Activated effector memory CD4-positive, alpha-beta T cell treated with Interleukin-2 at 50 U/mL for 16 hours (primary cell): ENCODE measurements at regions not wholly inside any gene's neighbourhood (a gene's known extent, or its start where the extent isn't known, plus 50 kb on each side); places are given as distances from the start of the nearest gene placed in this dataset.

ENCODE experiments used
- DNase-seq: peaks from one replicate; pipeline ENCODE4 v3.0.0-alpha.2; 2020

DNA sequence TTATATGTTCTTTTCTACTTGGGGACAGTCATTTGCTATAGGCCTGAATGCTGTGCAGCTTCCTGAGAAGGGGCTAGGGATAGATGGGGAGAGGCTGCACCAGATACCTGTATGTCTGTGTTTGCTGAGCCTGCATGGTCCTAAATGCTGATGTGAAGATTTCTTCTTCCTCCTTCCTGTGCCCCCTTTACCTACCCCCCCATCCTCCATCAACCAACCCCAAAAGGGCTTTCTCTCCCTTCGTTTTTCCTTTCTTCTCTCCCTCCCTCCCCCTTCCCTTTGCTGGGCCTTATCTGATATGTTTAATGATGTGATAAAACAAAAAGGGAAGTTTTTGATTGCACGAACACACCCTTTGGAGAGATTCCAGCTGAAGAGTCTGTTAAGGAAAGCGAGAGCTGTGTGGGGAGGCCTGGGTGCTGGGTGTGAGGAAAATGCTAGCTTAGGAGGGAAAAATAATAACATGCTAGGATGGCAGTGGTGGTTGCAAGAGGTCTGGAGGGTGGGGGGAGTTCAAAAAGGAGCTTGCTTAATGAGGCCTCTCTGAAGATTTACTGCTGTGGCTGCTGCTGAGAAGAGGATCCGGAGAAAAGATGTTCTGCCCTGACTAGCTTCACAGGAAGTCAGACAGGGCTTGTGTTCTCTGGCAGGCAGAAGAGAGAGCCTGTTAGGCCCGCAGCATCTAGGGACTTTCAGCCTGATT, 101.8 kb downstream of the SAMD9 start:
- DNase-seq, result no peak

DNA sequence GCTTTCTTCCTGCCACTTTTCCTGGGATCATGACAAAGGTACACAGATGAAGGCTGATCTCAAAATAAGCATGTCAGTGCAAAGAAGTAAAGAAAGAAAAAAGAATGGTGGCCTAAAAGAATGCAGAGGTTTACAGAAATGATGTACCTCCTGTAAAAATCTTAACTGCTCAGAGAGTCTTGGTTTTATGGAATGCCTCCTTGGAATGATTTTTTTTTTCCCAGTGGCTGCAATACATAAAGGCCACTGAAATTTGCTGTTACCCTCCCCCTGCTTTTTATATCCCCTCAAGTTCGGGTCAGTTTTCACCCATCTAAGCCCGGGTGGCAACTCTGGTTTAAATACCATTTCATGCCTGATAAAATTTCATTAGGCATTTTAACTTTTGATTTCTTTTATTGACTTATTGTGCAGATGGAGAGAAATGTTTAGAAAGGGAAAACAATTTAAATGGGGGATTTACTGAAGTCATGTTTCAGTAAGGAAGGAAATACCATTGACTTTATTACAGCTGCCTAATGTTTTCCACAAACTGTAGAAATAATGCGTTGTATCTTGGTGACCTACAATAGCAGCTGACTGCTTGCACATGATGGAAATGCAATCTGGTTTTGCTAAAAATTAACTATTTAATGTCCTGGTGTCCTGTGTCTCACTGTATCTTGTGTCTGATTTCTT, 102.5 kb downstream of the SAMD9 start:
- no peak for DNase-seq

DNA sequence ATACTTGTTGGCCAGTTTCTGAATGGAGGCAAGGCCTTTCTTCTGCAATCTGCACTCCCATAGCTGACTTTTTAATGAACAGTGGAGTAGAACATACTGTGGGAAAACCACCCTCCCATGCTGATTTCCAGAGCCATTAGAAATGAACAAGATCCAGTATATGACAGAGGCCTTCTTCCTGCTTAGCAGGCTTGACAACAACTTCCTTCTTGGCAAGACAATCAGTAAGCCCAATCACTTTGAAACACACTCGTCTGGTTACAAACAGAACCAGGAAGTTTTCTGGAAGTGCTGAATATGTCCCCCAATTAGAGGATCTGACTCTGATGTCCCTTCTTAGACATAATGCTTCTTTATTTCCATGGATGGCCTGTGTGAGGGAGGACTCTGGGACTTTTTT, 103.4 kb downstream of the SAMD9 start:
- DNase-seq, result no peak

DNA sequence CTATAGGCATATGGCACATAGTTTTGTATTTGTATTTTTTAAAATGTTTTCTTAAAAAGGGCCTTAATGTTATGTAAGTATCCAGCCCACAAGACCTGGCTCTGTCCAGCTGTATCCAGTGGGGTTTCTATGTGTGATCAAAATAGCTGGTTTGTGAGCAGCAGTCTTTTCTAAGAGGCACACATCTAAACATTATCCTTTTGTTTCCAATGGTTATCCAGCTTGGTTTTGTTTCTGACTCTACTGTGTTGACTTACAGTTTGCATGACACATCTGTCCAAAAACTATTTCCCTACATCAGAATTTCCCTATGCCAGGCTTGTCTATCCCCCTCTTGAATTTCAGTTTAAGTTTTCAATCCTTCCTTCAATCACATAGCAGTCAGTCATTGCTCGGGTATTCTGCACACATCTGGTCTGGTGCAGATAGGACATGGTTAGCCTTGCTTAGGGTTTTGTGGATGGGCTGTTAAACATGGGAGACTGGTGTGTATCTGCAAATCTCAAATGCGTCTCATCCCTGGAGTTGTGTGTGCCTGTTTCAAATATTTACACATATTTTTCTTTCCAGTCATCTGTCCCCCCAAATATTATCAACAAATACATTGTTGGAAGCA, 104.2 kb downstream of the SAMD9 start:
- DNase-seq, result no peak

DNA sequence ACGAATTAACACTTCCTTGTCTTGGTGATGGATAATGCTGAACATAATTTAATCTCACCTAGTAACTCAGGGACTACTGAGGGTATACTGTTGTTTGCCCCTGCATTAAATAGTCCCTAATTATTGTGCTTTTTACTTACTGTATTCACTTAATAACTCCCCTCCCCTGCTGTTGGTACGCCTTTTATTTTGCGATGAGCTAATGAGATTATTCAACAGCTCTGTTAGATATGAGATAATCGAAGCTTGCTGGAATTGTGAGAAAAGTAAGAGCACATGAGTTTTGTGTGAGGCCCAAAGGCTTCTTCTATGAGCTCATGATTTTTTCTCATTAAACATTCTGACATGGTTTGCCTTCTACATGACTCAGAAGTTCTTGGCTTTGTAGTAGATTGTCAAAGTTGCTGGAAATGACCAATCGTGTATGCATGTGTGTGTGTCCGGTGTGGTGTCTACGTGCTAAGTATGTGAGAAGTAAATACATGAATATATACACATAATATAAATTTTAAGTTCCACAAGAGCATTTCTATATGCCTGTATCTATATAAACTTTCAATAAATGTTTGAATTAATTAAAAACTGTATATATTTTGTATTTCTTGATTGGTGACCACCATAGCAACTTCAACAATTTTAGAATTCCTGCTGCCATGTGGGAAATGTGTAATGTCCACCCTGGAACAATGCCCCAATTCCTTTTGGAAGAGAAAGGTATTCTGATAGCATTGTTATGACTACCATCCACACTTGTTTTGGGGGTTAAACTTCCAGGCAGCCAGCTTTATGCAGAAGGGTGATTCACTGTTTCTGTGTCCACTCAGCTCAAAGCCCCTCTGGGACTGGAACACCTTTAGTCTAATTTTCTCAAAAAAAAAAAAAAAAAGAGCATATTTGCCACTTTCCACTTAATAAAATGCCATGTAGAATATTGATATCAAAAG, 106.2 kb downstream of the SAMD9 start:
- DNase-seq, result no peak

DNA sequence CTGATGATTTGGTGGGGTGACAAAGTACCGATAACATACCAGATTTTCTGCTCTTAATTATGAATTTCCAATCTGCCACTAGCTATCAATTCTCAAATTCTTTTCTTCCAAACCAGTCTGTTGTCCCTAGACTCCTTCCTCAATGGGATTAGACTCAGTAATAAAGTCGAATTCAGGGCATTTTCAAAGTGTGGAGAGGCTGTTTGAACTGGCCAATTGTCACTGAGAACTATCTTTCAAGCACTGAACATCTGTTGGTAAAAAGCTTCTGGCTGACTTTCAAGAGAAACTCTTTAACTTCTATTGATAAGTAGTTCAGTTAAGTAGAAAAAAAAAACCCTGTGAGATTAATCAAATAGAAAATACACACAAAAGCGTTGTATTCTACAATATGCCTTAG, 108.9 kb downstream of the SAMD9 start:
- DNase-seq, result no peak

DNA sequence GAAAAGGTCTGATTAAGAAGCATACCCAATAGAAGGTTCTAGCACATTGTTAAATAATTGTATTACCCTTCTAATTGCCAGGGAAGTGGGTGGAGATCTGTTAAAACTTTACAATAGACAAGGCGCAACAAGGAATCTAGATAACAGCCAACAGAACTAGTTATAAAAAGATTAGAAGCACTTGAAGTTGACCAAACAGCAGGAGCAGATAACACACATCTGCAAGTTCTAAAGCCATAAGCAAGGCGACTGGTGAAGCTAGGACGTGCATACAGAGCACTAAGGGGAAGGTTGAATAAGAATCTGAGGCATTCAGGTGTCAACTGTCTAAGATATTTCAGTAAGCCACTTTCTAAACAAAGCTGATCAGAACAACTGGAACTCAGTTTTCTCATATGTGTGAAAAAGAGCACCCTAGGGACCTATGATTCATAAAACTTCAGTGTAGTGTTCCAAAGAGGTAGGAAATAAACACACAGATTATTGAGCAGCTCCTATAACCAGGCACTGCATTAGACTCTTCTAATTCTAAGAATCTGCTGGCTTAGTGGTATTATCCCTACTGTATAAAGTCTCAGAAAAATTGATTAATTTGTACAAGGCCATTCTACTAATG, 111.2 kb downstream of the SAMD9 start:
- no peak for DNase-seq

DNA sequence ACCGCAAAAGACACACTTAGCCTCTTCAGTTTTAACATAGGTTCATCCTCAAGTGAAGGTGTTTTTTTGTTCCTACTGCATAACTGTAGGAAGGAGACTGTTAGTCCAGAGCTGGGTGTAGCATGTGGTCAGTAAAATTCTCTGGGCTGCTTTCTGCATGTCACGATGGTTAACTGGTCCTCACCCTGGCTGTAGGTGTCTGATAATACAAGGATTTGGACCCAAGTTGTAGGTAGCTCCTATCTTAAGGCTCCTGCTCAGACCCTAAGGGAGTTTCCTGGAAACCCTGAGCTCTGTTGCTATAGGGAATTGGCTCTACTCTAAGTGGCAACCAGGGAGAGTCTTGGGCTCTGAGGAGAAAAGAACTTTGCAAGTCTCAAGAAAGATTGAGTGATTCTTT, 112.9 kb downstream of the SAMD9 start:
- no peak for DNase-seq

DNA sequence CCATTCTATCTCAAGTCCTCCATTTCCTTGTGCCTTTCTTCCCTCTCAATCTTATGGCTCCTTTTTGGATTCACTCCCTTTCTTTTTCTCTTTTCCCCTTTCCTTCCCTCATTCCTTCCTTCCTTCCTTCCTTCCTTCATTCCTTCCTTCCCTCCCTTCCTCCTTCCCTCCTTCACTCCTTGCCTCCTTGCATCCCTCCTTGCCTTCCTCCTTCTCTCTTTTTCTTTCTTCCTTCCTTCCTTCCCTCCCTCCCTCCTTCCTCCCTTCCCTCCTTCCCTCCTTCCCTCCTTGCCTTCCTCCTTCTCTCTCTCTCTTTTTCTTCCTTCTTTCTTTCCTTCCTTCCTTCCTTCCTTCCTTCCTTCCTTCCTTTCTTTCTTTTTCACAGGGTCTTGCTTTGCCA, 120.1 kb downstream of the SAMD9 start:
- DNase-seq, result no peak

DNA sequence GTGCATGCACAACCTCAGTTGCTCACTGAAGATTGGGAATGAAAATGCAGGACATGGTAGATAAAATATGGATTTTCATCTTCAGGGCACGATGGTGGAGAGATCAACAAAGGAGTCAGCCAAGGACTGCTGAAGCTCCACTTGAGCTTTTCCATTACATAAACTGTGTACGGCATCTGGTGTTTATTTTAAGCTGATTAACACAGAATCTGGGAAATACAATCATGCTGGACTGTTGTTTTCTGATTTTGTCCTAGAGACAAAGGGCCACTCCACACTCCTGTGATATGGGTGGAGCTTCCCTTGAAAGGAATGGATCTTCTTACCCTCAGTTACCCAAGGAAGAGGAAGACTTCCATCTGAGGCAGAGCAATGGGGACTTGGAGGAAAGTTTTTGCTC, 120.6 kb downstream of the SAMD9 start:
- no peak for DNase-seq

DNA sequence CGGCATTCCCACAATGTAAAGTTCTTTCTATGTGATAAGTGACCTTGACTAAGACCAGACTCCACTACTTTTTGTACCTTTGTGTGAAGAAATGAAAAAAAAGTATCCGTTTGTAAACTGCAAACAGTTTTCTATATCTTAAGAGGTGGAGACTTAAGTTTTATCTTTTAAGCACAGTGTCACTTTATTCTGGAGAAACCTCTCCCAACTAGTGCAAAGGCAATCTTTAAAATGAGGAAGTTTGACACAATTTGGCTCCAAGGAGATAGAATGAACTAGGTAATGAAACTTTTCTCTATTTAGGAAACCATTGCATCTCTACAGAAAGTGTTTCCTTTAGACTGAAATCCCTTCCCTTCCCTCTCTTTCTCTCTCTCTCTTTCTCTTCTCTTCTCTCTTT, 122.9 kb downstream of the SAMD9 start:
- no peak for DNase-seq

DNA sequence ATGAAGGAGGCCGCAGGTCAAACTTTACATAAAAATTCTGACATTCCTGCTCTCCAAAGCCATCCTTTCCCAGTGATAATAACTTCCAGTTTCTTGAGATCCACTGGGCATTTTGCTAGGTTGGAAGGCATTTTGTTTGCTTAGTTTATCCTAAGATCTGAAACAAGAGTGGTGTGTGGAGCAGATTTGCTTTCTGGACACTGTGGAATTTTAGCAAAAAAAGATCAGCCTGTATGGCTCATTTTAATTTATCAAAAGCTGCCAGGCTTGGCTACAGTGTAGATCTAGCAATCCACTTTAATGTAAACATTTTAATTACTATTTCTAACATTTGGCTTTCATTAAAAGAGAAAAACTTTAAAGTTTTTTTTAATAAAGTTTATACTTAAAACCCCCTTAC, 124.8 kb downstream of the SAMD9 start:
- DNase-seq, result no peak

DNA sequence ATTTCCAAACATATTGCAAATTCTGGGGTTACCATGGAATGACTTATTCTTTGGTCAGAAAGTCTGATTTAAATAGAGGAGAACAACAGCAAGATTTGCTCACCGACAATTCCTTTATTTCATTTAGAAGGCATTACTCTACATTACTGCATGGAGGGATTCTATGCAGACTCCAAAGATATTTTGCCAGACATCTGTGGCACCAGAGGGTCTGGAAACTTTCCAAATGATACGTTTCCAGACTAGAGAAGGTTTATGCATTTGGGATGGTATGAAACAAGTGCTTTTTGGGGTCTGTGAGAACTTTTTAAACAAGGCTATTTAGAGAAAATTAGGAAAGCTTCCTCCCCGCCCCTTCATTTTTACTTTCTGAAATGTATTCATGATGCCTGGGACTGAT, 125.3 kb downstream of the SAMD9 start:
- no peak for DNase-seq

DNA sequence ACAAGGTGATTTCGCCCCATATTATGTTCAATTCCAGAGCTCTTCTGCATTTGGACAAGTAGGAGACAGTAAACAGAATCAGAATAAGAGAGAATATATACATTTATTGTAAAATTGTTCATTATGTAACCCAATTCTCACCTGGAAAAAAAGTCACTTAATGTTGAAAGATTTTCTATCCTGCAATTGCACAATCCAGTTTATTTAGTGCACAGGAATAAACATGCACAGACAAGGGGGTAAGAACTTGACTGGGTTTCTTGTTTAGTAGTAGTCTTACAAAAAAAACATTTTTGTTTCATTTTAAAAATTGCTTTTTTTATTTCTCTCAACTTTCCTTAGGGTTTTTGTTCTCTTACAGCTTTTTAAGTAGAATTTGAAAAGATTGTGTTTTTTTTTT, 126.6 kb downstream of the SAMD9 start:
- DNase-seq, result no peak

DNA sequence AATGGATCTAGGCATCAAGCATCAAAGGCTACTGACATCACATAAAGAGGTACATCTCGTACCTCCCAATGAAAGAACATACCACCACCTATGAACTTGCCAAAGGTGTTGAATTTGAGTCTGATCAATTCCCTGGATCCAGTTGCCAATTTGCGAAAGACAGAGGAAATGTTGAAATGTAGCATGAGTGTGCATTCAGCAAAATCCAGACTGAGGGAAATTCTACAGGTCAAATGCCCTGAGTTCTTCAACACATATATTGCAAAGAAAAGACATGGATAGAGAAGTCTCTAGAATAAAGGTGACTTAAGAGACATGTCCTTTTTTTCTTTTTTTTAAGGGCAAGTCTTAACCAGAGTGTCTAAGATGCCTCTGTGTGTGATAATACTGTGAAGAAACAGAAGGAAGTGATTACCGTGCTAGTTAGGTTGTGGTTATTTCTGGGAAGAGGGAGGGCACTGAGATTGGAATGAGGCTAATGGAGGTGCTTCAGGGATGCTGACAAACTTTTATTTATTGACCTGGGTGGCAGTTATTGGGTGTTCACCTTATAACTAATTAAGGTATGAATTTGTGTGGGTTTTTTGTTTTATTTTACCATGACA, 128.7 kb downstream of the SAMD9 start:
- no peak for DNase-seq

DNA sequence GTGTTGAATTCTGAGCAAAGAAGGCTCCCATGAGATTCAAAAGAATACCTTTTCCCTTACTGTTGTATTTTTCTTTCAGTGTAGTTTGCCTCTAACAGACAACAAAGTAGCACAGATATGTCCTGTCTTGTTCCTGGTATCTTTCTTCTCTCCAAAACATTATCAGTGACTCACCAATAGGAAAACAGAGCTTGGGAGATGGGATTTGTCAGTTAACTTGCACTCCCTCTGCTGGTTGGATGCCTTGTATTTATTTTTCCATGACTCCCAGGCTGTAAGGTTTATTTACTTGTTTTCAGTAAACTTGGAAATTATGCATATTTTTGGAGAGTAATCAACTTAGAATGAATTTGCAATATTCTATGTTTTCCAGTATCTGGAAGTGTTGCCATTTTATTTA, 129.7 kb downstream of the SAMD9 start:
- no peak for DNase-seq

DNA sequence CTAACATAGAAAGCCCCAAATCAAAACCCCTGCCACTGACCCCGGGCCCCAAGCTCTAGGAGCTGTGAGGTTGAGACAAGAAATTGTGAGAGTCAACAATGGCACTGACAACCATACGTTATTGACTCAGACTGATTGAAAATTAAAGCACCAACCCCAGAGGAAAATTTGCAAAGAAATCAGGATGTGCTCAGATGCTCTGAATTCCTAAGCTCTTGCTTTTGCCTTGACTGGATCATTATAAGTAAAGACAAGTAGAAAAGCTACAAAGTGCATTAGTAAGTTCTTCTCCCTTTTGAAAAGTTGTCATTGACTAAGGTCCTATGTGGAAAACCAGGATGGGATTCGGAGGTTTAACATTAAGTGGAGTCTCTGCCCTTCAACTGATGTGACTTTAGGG, 130.2 kb downstream of the SAMD9 start:
- DNase-seq, result no peak

DNA sequence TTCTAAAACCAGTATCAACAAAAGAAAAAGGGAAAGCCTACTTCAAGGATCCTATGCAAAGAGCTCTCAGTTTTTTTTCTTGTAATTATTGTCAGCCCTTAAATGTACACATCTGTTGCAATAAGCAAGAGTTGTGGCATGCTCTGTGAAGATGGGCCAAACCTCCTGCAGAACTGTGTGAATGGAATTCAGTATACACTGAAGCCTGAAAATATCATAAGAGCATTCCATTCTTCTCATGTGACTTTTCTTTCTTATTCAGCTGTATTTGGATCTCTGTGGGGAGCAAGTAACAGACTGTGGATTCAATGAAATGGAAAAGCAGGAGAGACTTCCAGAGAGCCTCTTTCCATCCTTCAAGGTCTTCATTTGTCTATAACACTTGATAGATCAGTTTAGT, 130.7 kb downstream of the SAMD9 start:
- DNase-seq, result no peak

DNA sequence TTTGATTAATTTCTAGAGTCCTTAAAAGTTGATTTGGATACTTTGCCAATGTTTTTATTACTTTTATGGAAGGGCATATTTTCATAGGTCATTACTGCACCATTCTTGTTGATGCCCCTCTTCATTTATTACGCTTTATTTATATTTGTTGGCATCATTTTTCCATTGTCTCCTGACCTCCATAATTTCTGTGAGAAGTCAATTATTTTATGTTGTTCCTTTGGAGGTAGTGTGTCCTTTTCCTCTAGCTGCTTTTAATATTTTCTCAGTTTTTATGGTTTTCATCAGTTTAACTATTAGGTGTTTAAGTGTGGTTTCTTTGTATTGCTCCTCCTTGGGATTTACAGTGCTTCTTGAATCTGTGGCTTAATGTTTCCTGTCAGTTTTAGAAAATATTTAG, 134.9 kb downstream of the SAMD9 start:
- no peak for DNase-seq

DNA sequence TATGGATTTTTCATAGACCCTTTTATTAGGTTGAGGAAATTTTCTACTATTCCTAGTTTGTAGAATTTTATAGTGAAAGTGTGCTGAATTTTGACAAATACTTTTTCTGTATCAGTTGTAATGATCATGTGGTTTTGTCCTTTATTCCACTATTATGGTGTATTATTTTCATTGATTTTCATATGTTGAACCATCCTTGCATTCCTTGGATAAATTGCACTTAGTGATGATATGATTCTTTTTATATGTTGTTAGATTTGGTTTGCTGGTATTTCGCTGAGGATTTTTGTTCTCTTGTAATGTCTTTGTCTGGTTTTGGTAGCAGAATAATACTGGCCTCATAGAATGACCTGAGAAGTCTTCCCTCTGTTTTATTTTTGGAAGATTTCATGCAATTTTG, 140.6 kb upstream of the CDK6 start:
- no peak for DNase-seq

DNA sequence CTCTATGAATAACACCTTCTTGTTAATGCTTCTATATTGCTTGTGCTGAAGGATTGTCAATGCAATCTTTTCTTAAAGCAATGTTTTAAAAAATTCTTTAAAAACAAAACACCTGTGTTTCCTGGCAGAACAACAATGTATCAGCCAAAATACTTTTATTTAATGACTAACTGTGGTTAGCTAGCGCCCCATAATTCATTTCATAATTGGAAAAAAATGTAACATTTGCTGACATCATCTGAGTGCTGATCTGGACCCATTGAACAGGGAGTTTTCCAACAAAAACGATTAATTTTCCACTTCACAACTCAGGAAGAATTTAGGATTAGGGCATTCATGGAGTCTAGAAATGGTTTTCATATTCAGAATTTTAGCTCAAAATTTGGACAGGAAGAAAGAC, 137.6 kb upstream of the CDK6 start:
- DNase-seq, result no peak

DNA sequence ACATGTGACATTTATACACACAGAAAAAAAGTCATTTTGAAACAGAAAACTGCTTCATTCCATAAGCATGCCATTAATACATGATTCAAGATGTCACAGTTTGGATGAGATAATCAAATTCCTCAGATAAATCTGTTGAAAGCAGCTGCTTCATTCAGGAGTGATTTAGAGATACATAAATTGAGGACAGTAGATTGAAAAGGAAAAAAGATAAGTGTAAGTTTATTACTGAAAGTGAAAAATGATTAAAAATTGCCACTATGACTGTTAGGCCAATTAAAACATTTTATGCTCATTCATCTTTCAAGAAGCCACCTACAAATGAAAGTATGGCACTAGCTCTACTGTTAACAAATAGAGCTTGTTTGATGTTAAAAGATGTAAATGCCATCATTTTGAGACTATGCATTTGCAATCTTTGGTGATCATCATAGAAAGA, 136.9 kb upstream of the CDK6 start:
- no peak for DNase-seq

DNA sequence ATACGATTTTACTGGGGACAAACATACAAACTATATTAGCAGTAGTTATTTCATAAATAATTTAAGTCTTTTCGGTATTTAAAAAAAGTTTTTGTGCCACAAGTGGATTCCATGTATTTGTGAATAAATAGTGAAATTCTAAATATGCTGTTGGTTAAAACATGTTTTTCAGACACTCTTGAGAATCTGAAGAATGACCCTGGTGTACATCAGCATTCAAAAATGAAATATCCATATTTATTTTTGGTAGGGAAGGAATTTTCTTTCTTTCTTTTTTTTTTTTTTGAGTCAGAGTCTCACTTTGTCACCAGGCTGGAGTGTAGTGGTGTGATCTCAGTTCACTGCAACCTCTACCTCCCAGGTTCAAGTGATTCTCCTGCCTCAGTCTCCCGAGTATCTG, 136.1 kb upstream of the CDK6 start:
- no peak for DNase-seq
